HepG2 (cell line): ENCODE measurements at regions not wholly inside any gene's neighbourhood (a gene's known extent, or its start where the extent isn't known, plus 50 kb on each side); places are given as distances from the start of the nearest gene placed in this dataset.

Source experiments
- ATAC-seq: fragments of 200-7000 bp; cut with Tn5 transposase; 3 replicates; pipeline ENCODE4 v1.9.1; 2020; ENCODE audit warnings: mild to moderate bottlenecking, moderate library complexity
- BruUV-seq: library from RNA; stranded (reverse); fragments of 400-500 nt; replicated peaks from 2 replicates; lab custom pipeline; 2021; lab: Mats Ljungman, UMichigan
- CTCF ChIA-PET: fragments of 300-600 bp; formaldehyde crosslinking; extraction: SDS; loops from one replicate; lab custom pipeline; 2021; ENCODE audit warnings: low total read pairs, inconsistent platforms, low intra/inter-chr PET ratio; lab: Yijun Ruan, JAX
- POLR2A ChIA-PET: fragments of 350-600 bp; sonication (Branson Sonifier 250); formaldehyde crosslinking; loops from one replicate; lab custom pipeline; 2020; ENCODE audit warnings: antibody characterized with exemption, inconsistent platforms; lab: Yijun Ruan, JAX
- DNase-seq: peaks from one replicate; pipeline ENCODE4 v3.0.0-alpha.2; 2015; ENCODE audit warnings: low spot score
- FAIRE-seq: peaks from 3 replicates; lab custom pipeline; 2011; peaks lifted over from hg19 to GRCh38; lab: Jason Lieb, UNC
- H2AFZ ChIP-seq: one replicate; pipeline ENCODE4 v1.6.1; 2011; ENCODE audit warnings: low read length, inconsistent platforms
- H3K27ac ChIP-seq: fragments of 300-600 bp; 3 replicates; pipeline ENCODE4 v1.8.0; 2011; ENCODE audit warnings: mixed run types, mild to moderate bottlenecking, mixed read lengths, low read length, inconsistent platforms; ENCODE audit not compliant: insufficient read depth; ENCODE audit errors: extremely low read length
- H3K27me3 ChIP-seq, 2 experiments: fragments of 200-600 bp in 1 of 2; 2 replicates in 1 of 2; 3 replicates in 1 of 2; pipeline versions ENCODE4 v1.6.0 to v1.8.0; 2011; ENCODE audit warnings: low read length in 2 of 2, mild to moderate bottlenecking in 2 of 2, moderate library complexity in 2 of 2, inconsistent platforms in 1 of 2; ENCODE audit not compliant: insufficient read depth in 2 of 2, control insufficient read depth in 1 of 2
- H3K36me3 ChIP-seq, 2 experiments: fragments of 200-600 bp in 1 of 2; replicated peaks in 1 of 2; 2 replicates in 1 of 2; 3 replicates in 1 of 2; pipeline versions ENCODE4 v1.5.1 to v1.8.0; 2011; ENCODE audit warnings: low read length in 2 of 2, inconsistent platforms in 1 of 2; ENCODE audit not compliant: insufficient read depth in 2 of 2, control insufficient read depth in 1 of 2
- H3K4me1 ChIP-seq: 2 replicates; pipeline ENCODE4 v1.5.1; 2012; ENCODE audit warnings: low read length, inconsistent platforms; ENCODE audit not compliant: insufficient read depth
- H3K4me2 ChIP-seq: 2 replicates; pipeline ENCODE4 v1.6.0; 2011; ENCODE audit warnings: low read depth, low read length, inconsistent platforms
- H3K4me3 ChIP-seq, 3 experiments: fragments of 200-600 bp in 1 of 3; sonication (generic), shearing (Covaris generic) in 1 of 3; replicated peaks in 1 of 3; 2 replicates each; pipeline ENCODE4 v1.5.1; 2011 to 2016; ENCODE audit warnings: low read length in 3 of 3, inconsistent platforms in 2 of 3, low read depth in 2 of 3, mild to moderate bottlenecking in 2 of 3, control low read depth in 1 of 3, mixed read lengths in 1 of 3; ENCODE audit not compliant: insufficient read depth in 1 of 3
- H3K79me2 ChIP-seq: one replicate; pipeline ENCODE4 v1.6.1; 2011; ENCODE audit warnings: low read length, inconsistent platforms; ENCODE audit not compliant: insufficient read depth
- H3K9ac ChIP-seq: 2 replicates; pipeline ENCODE4 v1.6.0; 2011; ENCODE audit warnings: mild to moderate bottlenecking, low read depth, low read length, inconsistent platforms; ENCODE audit not compliant: insufficient read depth
- H3K9me3 ChIP-seq: 2 replicates; pipeline ENCODE4 v1.5.1; 2012; ENCODE audit warnings: mild to moderate bottlenecking, low read length
- H4K20me1 ChIP-seq: 2 replicates; pipeline ENCODE4 v1.6.0; 2011; ENCODE audit warnings: inconsistent platforms, mild to moderate bottlenecking, low read length, moderate library complexity; ENCODE audit not compliant: insufficient read depth
- AFF4 ChIP-seq: sonication (generic); formaldehyde crosslinking; IDR thresholded peaks from 2 replicates; pipeline ENCODE4 v1.4.0; 2020; ENCODE audit warnings: missing genetic modification reagents
- ARNT2 ChIP-seq: sonication (generic); formaldehyde crosslinking; IDR thresholded peaks from 2 replicates; pipeline ENCODE4 v1.8.0; 2022; ENCODE audit warnings: mild to moderate bottlenecking, low read depth, missing genetic modification reagents, moderate library complexity
- CCDC6 ChIP-seq: sonication (generic); formaldehyde crosslinking; IDR thresholded peaks from 2 replicates; pipeline ENCODE4 v1.8.1; 2022; ENCODE audit warnings: mild to moderate bottlenecking, missing genetic modification reagents, moderate library complexity
- DNMT3B ChIP-seq: conservative IDR thresholded peaks from 2 replicates; pipeline ENCODE4 v1.6.1; 2016; ENCODE audit warnings: missing biosample characterization, control low read depth
- GATAD1 ChIP-seq: IDR thresholded peaks from 2 replicates; pipeline ENCODE4 v1.6.1; 2016; ENCODE audit warnings: missing genetic modification reagents, missing compliant biosample characterization
- MAFK ChIP-seq, 2 experiments: IDR thresholded peaks in 1 of 2; conservative IDR thresholded peaks in 1 of 2; 2 replicates each; pipeline ENCODE4 v1.6.1; 2011; ENCODE audit warnings: improper control_type of control experiment in 2 of 2, low read length in 2 of 2
- MNT ChIP-seq: fragments of 450-650 bp; IDR thresholded peaks from 2 replicates; pipeline ENCODE4 v1.6.1; 2016
- MYC ChIP-seq: sonication (generic); formaldehyde crosslinking; IDR thresholded peaks from 2 replicates; pipeline ENCODE4 v1.9.0; 2021; ENCODE audit warnings: missing genetic modification reagents, borderline replicate concordance
- POLR2AphosphoS2 ChIP-seq: IDR thresholded peaks from 2 replicates; pipeline ENCODE4 v1.6.1; 2011; ENCODE audit warnings: low read depth, low read length, improper control_type of control experiment
- RFX1 ChIP-seq: fragments of 450-650 bp; IDR thresholded peaks from 2 replicates; pipeline ENCODE4 v1.6.1; 2017
- SNRNP70 ChIP-seq: fragments of 200-400 bp; formaldehyde crosslinking; IDR thresholded peaks from 2 replicates; pipeline ENCODE4 v1.6.1; 2017; ENCODE audit warnings: mild to moderate bottlenecking, low read depth, low read length, moderate library complexity
- SP2 ChIP-seq: sonication (generic); formaldehyde crosslinking; IDR thresholded peaks from 2 replicates; pipeline ENCODE4 v1.5.1; 2020; ENCODE audit warnings: mild to moderate bottlenecking, missing genetic modification reagents
- USF2 ChIP-seq, 2 experiments: sonication (generic) in 1 of 2; formaldehyde crosslinking in 1 of 2; IDR thresholded peaks; 2 replicates each; pipeline versions ENCODE4 v1.5.1 to v1.6.1; 2011 to 2020; ENCODE audit warnings: borderline replicate concordance in 1 of 2, low read depth in 1 of 2, low read length in 1 of 2, mild to moderate bottlenecking in 1 of 2, missing genetic modification reagents in 1 of 2, moderate library complexity in 1 of 2
- ZBTB3 ChIP-seq: sonication (generic); formaldehyde crosslinking; IDR thresholded peaks from 2 replicates; pipeline ENCODE4 v1.4.0; 2020; ENCODE audit warnings: low read depth, mild to moderate bottlenecking, moderate library complexity, missing genetic modification reagents, borderline replicate concordance
- ZMAT5 ChIP-seq: sonication (generic); formaldehyde crosslinking; IDR thresholded peaks from 2 replicates; pipeline ENCODE4 v1.5.0; 2020; ENCODE audit warnings: mild to moderate bottlenecking, low read depth, missing genetic modification reagents, borderline replicate concordance
- ZNF672 ChIP-seq: sonication (generic); formaldehyde crosslinking; IDR thresholded peaks from 2 replicates; pipeline ENCODE4 v1.8.1; 2022; ENCODE audit warnings: missing genetic modification reagents
- ZNF746 ChIP-seq: sonication (generic); formaldehyde crosslinking; IDR thresholded peaks from 2 replicates; pipeline ENCODE4 v1.8.0; 2022; ENCODE audit warnings: mild to moderate bottlenecking, missing genetic modification reagents
- ZNF782 ChIP-seq: sonication (generic); formaldehyde crosslinking; IDR thresholded peaks from 2 replicates; pipeline ENCODE4 v1.4.0; 2020; ENCODE audit warnings: missing genetic modification reagents, mild to moderate bottlenecking, borderline replicate concordance
- WGBS: methylation state at CpG from one replicate; pipeline ENCODE4 v1.1.6; 2017; ENCODE audit warnings: low lambda C conversion rate; 5-methylcytosine and 5-hydroxymethylcytosine counted together
- in situ Hi-C: cut with HindIII; loops from 2 replicates; pipeline ENCODE4 v1.10.0; 2017; ENCODE audit warnings: low pct_unique_long_range_greater_than_20kb; ENCODE audit not compliant: extremely low pct_ligation_motif_present
- intact Hi-C: fragments of 100-400 bp; cut with micrococcal nuclease; formaldehyde crosslinking; loops from one replicate; pipeline ENCODE4 v1.10.0; 2022; ENCODE audit not compliant: unreplicated experiment

GRCh38 chr17:71117466-71117865, 948.1 kb downstream of the KCNJ2 start:
- in situ Hi-C loops = no loop called here
- ChIA-PET CTCF (no interaction called here), POLR2A (no interaction called here)
- Histone ChIP-seq H3K4me2 (no peak overlapping the region), H2AFZ (no peak overlapping the region), H3K27ac (no peak overlapping the region), H4K20me1 (no peaks in the 10 kb centered on the region), H3K9ac (no peak overlapping the region), H3K4me3 (no peak overlapping the region), H3K9me3 (peaks cover 28% of the 10 kb centered on the region; the same call in 1 of the 2 replicates), H3K27me3 (no peaks in the 10 kb centered on the region), H3K36me3 (no peaks in the 10 kb centered on the region), H3K79me2 (no peaks in the 10 kb centered on the region), H3K4me1 (peaks cover 5% of the 10 kb centered on the region)
- FAIRE-seq (no peak), DNase-seq (no peak), ATAC-seq (no peak)
- WGBS = 12% methylated on average over 4 of the region's 4 CpGs
- no TSS peak for BruUV-seq
- TF ChIP-seq MYC (CRISPR knock-in tag) (no peak), RFX1 (no peak), ZNF782 (CRISPR knock-in tag) (no peak), ZNF672 (CRISPR knock-in tag) (no peak), USF2 (IDR thresholded peaks at IDR 0.05; ENCODE audit: low read depth, low read length) (no peak), USF2 (CRISPR knock-in tag; IDR thresholded peaks at IDR 0.05; ENCODE audit: borderline replicate concordance) (no peak), ZMAT5 (no peak), MNT (no peak), SNRNP70 (no peak), ZNF746 (CRISPR knock-in tag) (no peak), ZBTB3 (no peak), DNMT3B (CRISPR knock-in tag) (no peak), GATAD1 (CRISPR knock-in tag) (no peak), POLR2AphosphoS2 (no peak), ARNT2 (no peak), MAFK (conservative IDR thresholded peaks at IDR 0.05 in 1 of 2, IDR thresholded peaks at IDR 0.05 in 1 of 2; ENCODE audit: low read length in 2 of 2) (no peak), CCDC6 (CRISPR knock-in tag) (no peak), SP2 (no peak), AFF4 (no peak)
- intact Hi-C loops = no loop called here
